GM21576 (cell line): ENCODE measurements at regions not wholly inside any gene's neighbourhood (a gene's known extent, or its start where the extent isn't known, plus 50 kb on each side); places are given as distances from the start of the nearest gene placed in this dataset.
"Not testable (repeated sequence)": the region's sequence is repeated elsewhere in the genome, so short reads cannot be mapped to it uniquely, and the experiment has no call there.

Source experiments
- ATAC-seq: cut with Tn5 transposase; IDR thresholded peaks from one replicate; pipeline ENCODE4 v1.9.1; 2021; ENCODE audit warnings: mild to moderate bottlenecking, moderate library complexity; ENCODE audit not compliant: unreplicated experiment

GRCh38 chr13:106107061-106107460 is 428.4 kb downstream of the EFNB2 start:
- no peak for ATAC-seq

- ATAC-seq, result no peak
Observed at GRCh38 chr13:106105153-106105552, 430.3 kb downstream of the EFNB2 start.

- ATAC-seq, result no peak
Observed at GRCh38 chr13:106104281-106104901, 431.1 kb downstream of the EFNB2 start.

- ATAC-seq, result no peak
Observed at GRCh38 chr13:106103779-106104178, 431.7 kb downstream of the EFNB2 start.

- ATAC-seq, result no peak
Observed at GRCh38 chr13:106102786-106103185, 432.7 kb downstream of the EFNB2 start.

GRCh38 chr13:106101201-106101600 is 434.3 kb downstream of the EFNB2 start:
- ATAC-seq, result no peak

GRCh38 chr13:106100171-106100919 is 435.1 kb downstream of the EFNB2 start:
- no peak for ATAC-seq

GRCh38 chr13:106099765-106100164 is 435.7 kb downstream of the EFNB2 start:
- no peak for ATAC-seq

GRCh38 chr13:106098778-106099177 is 436.7 kb downstream of the EFNB2 start:
- no peak for ATAC-seq

GRCh38 chr13:106096661-106097092 is 438.8 kb downstream of the EFNB2 start:
- no peak for ATAC-seq

GRCh38 chr13:106095919-106096318 is 439.5 kb downstream of the EFNB2 start:
- ATAC-seq, result no peak

GRCh38 chr13:106095406-106095805 is 440.1 kb downstream of the EFNB2 start:
- ATAC-seq, result no peak

GRCh38 chr13:106090001-106090400 is 445.5 kb downstream of the EFNB2 start:
- ATAC-seq, result no peak

- ATAC-seq, result no peak
Observed at GRCh38 chr13:106089261-106089980, 446.0 kb downstream of the EFNB2 start.

- ATAC-seq, result no peak
Observed at GRCh38 chr13:106088085-106088484, 447.4 kb downstream of the EFNB2 start.

GRCh38 chr13:106087201-106087600 is 448.3 kb downstream of the EFNB2 start:
- no peak for ATAC-seq

- ATAC-seq, result no peak
Observed at GRCh38 chr13:106083620-106084350, 451.7 kb downstream of the EFNB2 start.

- ATAC-seq, result not testable (repeated sequence)
Observed at GRCh38 chr13:106081221-106081620, 454.2 kb downstream of the EFNB2 start.

GRCh38 chr13:106078191-106078590 is 457.3 kb downstream of the EFNB2 start:
- ATAC-seq, result no peak

GRCh38 chr13:106077017-106077416 is 458.4 kb downstream of the EFNB2 start:
- ATAC-seq, result no peak

- ATAC-seq, result no peak
Observed at GRCh38 chr13:106072014-106072413, 463.4 kb downstream of the EFNB2 start.
